HepG2 (cell line): ENCODE measurements at regions not wholly inside any gene's neighbourhood (a gene's known extent, or its start where the extent isn't known, plus 50 kb on each side); places are given as distances from the start of the nearest gene placed in this dataset.

ENCODE experiments used
- CBX2 ChIP-seq, 2 experiments: fragments of 200-600 bp in 1 of 2; sonication (generic); formaldehyde crosslinking in 1 of 2; IDR thresholded peaks; 2 replicates each; pipeline versions ENCODE4 v1.7.0 to v1.8.1; 2018 to 2022; ENCODE audit warnings: low read depth in 2 of 2, low read length in 1 of 2, mild to moderate bottlenecking in 1 of 2, missing genetic modification reagents in 1 of 2
- NCOR1 ChIP-seq: fragments of 200-600 bp; sonication (generic); IDR thresholded peaks from 2 replicates; pipeline ENCODE4 v1.7.0; 2017; ENCODE audit warnings: antibody characterized with exemption, low read length, borderline replicate concordance
- NFIB ChIP-seq: sonication (generic); formaldehyde crosslinking; IDR thresholded peaks from 2 replicates; pipeline ENCODE4 v1.9.0; 2021; ENCODE audit warnings: missing genetic modification reagents, mild to moderate bottlenecking, borderline replicate concordance
- POLR2AphosphoS5 ChIP-seq: IDR thresholded peaks from 2 replicates; pipeline ENCODE4 v1.6.1; 2012; ENCODE audit warnings: low read depth, low read length
- SALL1 ChIP-seq: sonication (generic); formaldehyde crosslinking; IDR thresholded peaks from 2 replicates; pipeline ENCODE4 v1.8.0; 2022; ENCODE audit warnings: mild to moderate bottlenecking, missing genetic modification reagents
- SOX6 ChIP-seq, 2 experiments: fragments of 450-650 bp in 1 of 2; sonication (generic) in 1 of 2; formaldehyde crosslinking in 1 of 2; IDR thresholded peaks; 2 replicates each; pipeline versions ENCODE4 v1.4.0 to v1.6.1; 2017 to 2020; ENCODE audit warnings: antibody characterized with exemption in 1 of 2, mild to moderate bottlenecking in 1 of 2, missing genetic modification reagents in 1 of 2
- ZNF124 ChIP-seq: sonication (generic); formaldehyde crosslinking; IDR thresholded peaks from 2 replicates; pipeline ENCODE4 v1.4.0; 2020; ENCODE audit warnings: missing genetic modification reagents
- ZNF263 ChIP-seq: sonication (generic); formaldehyde crosslinking; IDR thresholded peaks from 2 replicates; pipeline ENCODE4 v1.4.0; 2020; ENCODE audit warnings: missing genetic modification reagents
- TF ChIP-seq, protein P1 (sequence below): sonication (generic); formaldehyde crosslinking; IDR thresholded peaks from 2 replicates; pipeline ENCODE4 v1.4.0; 2020; ENCODE audit warnings: missing genetic modification reagents, borderline replicate concordance
- TF ChIP-seq, protein P2 (sequence below): sonication (generic); formaldehyde crosslinking; IDR thresholded peaks from 2 replicates; pipeline ENCODE4 v1.4.0; 2020; ENCODE audit warnings: missing genetic modification reagents, mild to moderate bottlenecking, borderline replicate concordance
- TF ChIP-seq, protein P3 (sequence below): sonication (generic); formaldehyde crosslinking; IDR thresholded peaks from 2 replicates; pipeline ENCODE4 v1.8.0; 2022; ENCODE audit warnings: mild to moderate bottlenecking, missing genetic modification reagents, borderline replicate concordance
- TF ChIP-seq, protein P4 (sequence below): sonication (generic); formaldehyde crosslinking; IDR thresholded peaks from 2 replicates; pipeline ENCODE4 v1.5.0; 2020; ENCODE audit warnings: mild to moderate bottlenecking, missing genetic modification reagents, moderate library complexity
- TF ChIP-seq, protein P5 (sequence below): sonication (generic); formaldehyde crosslinking; IDR thresholded peaks from 2 replicates; pipeline ENCODE4 v1.5.0; 2020; ENCODE audit warnings: missing genetic modification reagents

DNA sequence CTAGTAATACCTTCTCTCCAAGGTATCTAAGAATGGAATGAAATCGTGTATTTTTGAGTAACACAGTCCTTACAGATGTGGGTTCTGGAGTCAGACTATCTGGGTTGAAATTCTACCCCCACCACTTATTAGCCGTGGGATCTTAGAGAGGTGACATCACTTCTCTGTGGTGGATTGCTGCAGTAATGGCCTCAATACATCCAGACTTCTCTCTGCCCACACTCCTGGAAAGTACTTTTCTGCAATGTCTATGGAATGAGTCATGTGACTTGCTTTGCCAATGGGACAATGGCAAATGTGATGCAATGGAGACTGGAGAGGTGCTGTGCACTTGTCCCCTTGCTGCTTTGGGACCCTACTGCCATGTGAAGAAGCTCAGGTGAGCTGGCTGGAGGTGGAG, 418.2 kb downstream of the HAPSTR1 start:
- TF ChIP-seq NFIB (CRISPR knock-in tag): no peak
- TF ChIP-seq CBX2 (IDR thresholded peaks at IDR 0.05; ENCODE audit: low read depth, low read length): no peak
- no peak for TF ChIP-seq CBX2 (CRISPR knock-in tag; IDR thresholded peaks at IDR 0.05; ENCODE audit: low read depth)
- no peak for TF ChIP-seq NCOR1
- TF ChIP-seq ZNF124 (CRISPR knock-in tag): no peak
- no peak for TF ChIP-seq ZNF263 (CRISPR knock-in tag)
- TF ChIP-seq SOX6 (IDR thresholded peaks at IDR 0.05): no peak
- TF ChIP-seq SOX6 (CRISPR knock-in tag; IDR thresholded peaks at IDR 0.05): no peak
- TF ChIP-seq SALL1 (CRISPR knock-in tag): no peak
- TF ChIP-seq, protein P1, sequence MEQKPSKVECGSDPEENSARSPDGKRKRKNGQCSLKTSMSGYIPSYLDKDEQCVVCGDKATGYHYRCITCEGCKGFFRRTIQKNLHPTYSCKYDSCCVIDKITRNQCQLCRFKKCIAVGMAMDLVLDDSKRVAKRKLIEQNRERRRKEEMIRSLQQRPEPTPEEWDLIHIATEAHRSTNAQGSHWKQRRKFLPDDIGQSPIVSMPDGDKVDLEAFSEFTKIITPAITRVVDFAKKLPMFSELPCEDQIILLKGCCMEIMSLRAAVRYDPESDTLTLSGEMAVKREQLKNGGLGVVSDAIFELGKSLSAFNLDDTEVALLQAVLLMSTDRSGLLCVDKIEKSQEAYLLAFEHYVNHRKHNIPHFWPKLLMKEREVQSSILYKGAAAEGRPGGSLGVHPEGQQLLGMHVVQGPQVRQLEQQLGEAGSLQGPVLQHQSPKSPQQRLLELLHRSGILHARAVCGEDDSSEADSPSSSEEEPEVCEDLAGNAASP (CRISPR knock-in tag): no peak
- TF ChIP-seq, protein P2, sequence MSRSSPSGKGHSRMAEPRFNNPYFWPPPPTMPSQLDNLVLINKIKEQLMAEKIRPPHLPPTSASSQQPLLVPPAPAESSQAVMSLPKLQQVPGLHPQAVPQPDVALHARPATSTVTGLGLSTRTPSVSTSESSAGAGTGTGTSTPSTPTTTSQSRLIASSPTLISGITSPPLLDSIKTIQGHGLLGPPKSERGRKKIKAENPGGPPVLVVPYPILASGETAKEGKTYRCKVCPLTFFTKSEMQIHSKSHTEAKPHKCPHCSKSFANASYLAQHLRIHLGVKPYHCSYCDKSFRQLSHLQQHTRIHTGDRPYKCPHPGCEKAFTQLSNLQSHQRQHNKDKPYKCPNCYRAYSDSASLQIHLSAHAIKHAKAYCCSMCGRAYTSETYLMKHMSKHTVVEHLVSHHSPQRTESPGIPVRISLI: no peak
- TF ChIP-seq, protein P3, sequence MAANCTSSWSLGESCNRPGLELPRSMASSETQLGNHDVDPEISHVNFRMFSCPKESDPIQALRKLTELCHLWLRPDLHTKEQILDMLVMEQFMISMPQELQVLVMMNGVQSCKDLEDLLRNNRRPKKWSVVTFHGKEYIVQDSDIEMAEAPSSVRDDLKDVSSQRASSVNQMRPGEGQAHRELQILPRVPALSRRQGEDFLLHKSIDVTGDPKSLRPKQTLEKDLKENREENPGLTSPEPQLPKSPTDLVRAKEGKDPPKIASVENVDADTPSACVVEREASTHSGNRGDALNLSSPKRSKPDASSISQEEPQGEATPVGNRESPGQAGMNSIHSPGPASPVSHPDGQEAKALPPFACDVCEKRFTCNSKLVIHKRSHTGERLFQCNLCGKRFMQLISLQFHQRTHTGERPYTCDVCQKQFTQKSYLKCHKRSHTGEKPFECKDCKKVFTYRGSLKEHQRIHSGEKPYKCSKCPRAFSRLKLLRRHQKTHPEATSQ (CRISPR knock-in tag): no peak
- TF ChIP-seq, protein P4, sequence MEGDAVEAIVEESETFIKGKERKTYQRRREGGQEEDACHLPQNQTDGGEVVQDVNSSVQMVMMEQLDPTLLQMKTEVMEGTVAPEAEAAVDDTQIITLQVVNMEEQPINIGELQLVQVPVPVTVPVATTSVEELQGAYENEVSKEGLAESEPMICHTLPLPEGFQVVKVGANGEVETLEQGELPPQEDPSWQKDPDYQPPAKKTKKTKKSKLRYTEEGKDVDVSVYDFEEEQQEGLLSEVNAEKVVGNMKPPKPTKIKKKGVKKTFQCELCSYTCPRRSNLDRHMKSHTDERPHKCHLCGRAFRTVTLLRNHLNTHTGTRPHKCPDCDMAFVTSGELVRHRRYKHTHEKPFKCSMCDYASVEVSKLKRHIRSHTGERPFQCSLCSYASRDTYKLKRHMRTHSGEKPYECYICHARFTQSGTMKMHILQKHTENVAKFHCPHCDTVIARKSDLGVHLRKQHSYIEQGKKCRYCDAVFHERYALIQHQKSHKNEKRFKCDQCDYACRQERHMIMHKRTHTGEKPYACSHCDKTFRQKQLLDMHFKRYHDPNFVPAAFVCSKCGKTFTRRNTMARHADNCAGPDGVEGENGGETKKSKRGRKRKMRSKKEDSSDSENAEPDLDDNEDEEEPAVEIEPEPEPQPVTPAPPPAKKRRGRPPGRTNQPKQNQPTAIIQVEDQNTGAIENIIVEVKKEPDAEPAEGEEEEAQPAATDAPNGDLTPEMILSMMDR (CRISPR knock-in tag): no peak
- TF ChIP-seq, protein P5, sequence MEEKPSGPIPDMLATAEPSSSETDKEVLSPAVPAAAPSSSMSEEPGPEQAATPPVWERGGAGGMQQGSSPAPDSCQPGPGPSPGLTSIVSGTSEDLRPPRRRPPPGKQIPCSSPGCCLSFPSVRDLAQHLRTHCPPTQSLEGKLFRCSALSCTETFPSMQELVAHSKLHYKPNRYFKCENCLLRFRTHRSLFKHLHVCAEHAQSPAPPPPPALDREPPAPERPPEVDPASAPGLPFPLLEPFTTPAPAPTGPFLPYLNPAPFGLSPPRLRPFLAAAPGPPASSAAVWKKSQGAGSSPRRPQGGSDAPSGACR (CRISPR knock-in tag): no peak
- TF ChIP-seq POLR2AphosphoS5: no peak
